Spleen (tissue), 7 donors: ENCODE measurements at regions not wholly inside any gene's neighbourhood (a gene's known extent, or its start where the extent isn't known, plus 50 kb on each side); places are given as distances from the start of the nearest gene placed in this dataset.

ENCODE experiments used
- POLR2A ChIP-seq, 3 donors: fragments of 450-650 bp; IDR thresholded peaks; one replicate each; pipeline ENCODE4 v1.5.1; 2017; ENCODE audit warnings: antibody characterized with exemption in 3 of 3, mild to moderate bottlenecking in 1 of 3
- TF ChIP-seq, protein P1 (sequence below), 11 experiments: fragments of 200-600 bp in 7 of 11; fragments of 450-650 bp in 4 of 11; sonication (generic) in 4 of 11; IDR thresholded peaks in 8 of 11; conservative IDR thresholded peaks in 3 of 11; 1 replicate in 7 of 11; 2 replicates in 4 of 11; pipeline versions ENCODE4 v1.4.0 to v1.8.0; 2016 to 2021; ENCODE audit warnings: antibody characterized with exemption in 11 of 11, inconsistent platforms in 4 of 11, mild to moderate bottlenecking in 1 of 11
- donor health status: DM: no; HTN: no; CAD: no; lungs with moderate emphysema.
- donor health status: DM: no; HTN: no; CAD: no.
- donor health status: DM: no; HTN: no; CAD: no.

DNA sequence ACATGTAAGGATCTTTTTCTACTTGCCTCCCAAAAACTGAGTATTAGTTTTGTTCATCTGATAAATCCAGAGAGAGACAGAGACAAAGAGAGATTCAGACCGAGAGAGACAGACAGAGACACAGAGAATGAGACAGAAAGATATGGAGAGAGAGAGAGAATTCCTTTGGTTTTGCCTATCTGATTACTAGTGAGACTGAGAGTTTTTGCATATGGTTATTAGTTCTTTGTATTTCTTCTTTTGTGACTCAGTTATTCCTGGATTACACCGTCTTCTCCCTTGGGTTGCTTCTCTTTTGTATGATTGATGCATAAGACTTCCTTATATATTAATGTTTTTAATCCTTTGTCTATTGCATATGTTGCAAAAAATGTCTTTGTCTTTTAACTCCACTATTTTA, 91.2 kb upstream of the SPATA31C2 start:
- TF ChIP-seq, protein P1, sequence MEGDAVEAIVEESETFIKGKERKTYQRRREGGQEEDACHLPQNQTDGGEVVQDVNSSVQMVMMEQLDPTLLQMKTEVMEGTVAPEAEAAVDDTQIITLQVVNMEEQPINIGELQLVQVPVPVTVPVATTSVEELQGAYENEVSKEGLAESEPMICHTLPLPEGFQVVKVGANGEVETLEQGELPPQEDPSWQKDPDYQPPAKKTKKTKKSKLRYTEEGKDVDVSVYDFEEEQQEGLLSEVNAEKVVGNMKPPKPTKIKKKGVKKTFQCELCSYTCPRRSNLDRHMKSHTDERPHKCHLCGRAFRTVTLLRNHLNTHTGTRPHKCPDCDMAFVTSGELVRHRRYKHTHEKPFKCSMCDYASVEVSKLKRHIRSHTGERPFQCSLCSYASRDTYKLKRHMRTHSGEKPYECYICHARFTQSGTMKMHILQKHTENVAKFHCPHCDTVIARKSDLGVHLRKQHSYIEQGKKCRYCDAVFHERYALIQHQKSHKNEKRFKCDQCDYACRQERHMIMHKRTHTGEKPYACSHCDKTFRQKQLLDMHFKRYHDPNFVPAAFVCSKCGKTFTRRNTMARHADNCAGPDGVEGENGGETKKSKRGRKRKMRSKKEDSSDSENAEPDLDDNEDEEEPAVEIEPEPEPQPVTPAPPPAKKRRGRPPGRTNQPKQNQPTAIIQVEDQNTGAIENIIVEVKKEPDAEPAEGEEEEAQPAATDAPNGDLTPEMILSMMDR (IDR thresholded peaks at IDR 0.05 in 8 of 11, conservative IDR thresholded peaks at IDR 0.05 in 3 of 11), result no peak
- TF ChIP-seq POLR2A (IDR thresholded peaks at IDR 0.05), result no peak
